GM12892 (cell line): ENCODE measurements at regions not wholly inside any gene's neighbourhood (a gene's known extent, or its start where the extent isn't known, plus 50 kb on each side); places are given as distances from the start of the nearest gene placed in this dataset.

Experiments used
- POLR2A ChIP-seq: IDR thresholded peaks from 2 replicates; pipeline ENCODE4 v1.6.1; 2011; ENCODE audit warnings: low read depth, low read length, control low read depth
- POLR2AphosphoS5 ChIP-seq: IDR thresholded peaks from 2 replicates; pipeline ENCODE4 v1.6.1; 2011; ENCODE audit warnings: low read depth, low read length, control low read depth

GRCh38 chr7:52726493-52726892 lies 308.9 kb upstream of the POM121L12 start:
- no peak for TF ChIP-seq POLR2A
- no peak for TF ChIP-seq POLR2AphosphoS5
